ENCODE measurements at regions not wholly inside any gene's neighbourhood (a gene's known extent, or its start where the extent isn't known, plus 50 kb on each side); places are given as distances from the start of the nearest gene placed in this dataset.

- TF ChIP-seq REST (IDR thresholded peaks at IDR 0.05; ENCODE audit: insufficient replicate concordance, low read depth) (no peak), CTCF (IDR thresholded peaks at IDR 0.05; ENCODE audit: insufficient read depth, low read length) (no peak), POLR2AphosphoS5 (IDR thresholded peaks at IDR 0.05; ENCODE audit: low read depth) (no peak)
Observed at GRCh38 chr9:7315746-7316145, 483.8 kb downstream of the DMAC1 start.

All from HL-60 (cell line).